Stimulated activated CD4-positive, alpha-beta T cell treated with anti-CD3 and anti-CD28 coated beads, TNF-alpha, amount 100 ng/mL, for 24 hours (primary cell): ENCODE measurements at regions not wholly inside any gene's neighbourhood (a gene's known extent, or its start where the extent isn't known, plus 50 kb on each side); places are given as distances from the start of the nearest gene placed in this dataset.
"Not testable (repeated sequence)": the region's sequence is repeated elsewhere in the genome, so short reads cannot be mapped to it uniquely, and the experiment has no call there.

Experiments used
- DNase-seq, 3 experiments: peaks; one replicate each; pipeline ENCODE4 v3.0.0-alpha.2; 2020; ENCODE audit warnings: low read depth in 3 of 3

DNA sequence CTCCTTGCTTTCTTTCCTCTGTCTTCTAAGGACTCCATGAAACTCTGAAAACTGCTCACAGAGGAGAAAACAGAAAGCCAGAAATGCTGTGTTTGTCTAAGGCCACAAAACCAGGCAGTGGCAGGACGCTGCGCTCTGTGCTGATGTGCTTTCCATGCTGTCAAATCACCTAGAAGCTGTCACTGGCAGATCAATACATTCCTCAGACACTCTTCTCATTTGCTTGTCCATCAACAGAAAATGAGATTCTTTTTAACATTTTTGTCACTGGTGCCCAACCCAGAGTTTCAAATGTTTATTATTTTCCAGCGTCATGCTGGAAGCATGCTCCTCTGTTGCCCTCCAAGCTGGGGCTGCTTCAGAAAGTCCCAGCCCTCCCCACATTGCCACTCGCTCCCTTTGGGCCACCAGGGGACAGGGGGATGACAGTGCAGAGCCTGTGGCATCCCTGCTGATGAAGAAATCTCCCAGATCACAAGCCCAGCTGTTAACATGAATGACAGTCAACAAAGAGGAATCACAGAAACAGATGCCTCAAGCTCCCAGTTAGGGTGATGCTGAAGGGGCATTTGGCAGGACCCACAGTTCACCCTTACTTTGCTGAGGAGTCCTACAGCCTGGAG lies 117.5 kb upstream of the MEIS1 start:
- DNase-seq, result no peak

DNA sequence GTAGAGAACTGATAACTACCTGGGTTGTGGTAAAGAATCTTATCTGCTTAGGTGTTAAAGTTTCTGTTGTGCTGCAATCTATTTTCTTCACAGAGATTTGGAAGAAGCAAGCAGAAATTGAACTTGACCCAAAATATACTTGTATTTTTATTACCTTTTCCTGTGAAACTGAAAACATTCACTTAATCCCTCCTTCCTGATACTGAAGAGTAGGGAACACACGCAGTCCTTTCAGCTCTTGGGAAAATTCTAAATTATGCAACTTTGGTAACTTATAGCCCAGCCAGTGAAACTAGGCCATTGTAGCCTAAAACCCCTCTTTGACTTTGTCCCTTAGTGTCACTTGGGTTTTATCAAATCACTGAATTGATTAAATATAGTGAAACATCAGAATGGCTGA lies 128.4 kb upstream of the MEIS1 start:
- no peak for DNase-seq

DNA sequence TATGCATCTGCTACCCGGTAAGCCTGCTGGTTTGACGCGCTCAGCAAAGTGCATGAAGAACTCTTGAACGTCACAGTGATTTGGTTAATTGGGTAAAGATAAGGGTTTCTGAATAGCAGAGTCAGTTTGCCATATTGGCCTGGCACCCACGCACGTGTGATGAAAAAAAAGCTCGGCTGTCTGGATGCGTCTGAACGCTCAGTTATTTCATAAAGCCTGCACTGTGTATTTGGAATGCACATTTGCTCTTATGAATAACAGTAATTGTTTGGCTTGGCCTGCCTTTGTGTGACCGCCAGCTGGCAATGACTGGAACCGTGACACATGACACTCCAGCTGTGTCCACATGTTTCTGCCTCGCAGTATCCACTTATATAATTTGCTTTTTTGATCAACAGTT lies 129.2 kb upstream of the MEIS1 start:
- DNase-seq, result no peak

DNA sequence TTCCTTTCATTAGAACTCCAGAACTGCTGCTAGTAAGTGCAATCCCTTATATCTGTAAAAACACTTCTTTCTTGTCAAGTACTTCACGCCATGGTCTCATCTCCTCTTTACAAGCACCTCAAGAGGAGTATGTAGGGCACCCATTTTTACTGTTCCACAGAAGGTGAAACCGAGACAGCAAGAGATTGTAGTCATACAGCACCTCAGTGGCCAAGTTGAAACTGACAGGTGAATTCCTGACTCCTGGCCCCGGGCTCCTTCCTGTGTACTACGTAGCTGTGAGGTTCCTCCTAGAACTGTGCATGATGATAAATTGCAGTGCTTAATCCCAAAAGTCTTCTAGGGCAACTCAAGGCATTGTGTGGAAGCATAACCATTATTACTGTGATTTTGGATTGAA lies 131.5 kb upstream of the MEIS1 start:
- no peak for DNase-seq

DNA sequence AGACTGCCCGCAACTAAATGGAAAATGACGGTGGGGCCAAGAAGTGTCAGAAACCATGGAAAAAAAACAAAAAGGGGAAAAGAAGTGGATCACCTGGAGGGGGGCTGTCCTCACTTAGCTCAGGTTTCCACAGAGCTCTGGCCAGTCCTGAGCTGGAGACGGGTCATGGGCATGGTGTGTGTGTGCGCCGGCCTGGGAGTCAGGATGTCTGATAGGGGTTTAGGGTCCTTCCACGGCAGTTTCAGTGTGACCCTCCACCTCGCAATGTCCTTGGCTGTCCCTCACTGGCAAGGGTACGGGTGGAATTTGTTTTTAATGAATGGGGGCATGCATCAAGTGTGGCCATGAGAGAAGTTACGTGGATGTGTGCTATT lies 133.2 kb upstream of the MEIS1 start:
- DNase-seq, result no peak

DNA sequence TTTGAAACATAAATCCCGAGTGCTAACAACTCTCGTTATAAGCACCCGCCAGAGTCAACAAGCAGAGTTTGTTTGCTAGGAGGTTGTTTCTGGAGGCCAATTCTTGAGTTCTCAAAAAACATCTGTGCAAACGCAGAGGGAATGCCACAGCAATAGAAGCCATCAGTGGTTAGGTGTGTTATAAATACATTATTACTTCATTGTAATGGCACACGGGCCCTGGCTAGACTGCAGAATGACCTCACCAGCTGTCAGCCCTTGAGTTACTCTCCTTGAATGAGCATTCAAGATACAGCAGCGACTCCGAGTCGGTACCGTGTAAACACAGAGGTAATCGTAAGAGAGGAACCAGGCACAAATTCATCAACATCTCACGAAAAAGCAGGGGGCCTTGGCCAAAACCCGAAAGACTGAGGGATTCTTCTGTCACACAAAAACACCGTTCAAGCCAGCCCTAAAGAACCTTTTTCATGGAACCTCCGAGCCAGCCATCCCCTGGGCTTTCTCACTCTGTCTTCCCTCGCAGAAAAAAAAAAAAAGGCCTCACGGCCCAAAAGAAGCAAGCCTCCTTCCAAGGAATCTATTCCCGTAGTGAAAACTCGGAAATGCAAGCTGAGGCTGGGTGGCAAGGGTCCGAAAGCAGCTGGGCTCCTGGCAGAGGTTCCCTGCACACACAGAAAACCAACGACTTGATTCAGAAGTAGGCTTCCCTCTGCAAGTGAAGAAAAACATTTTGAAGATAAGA lies 133.7 kb upstream of the MEIS1 start:
- DNase-seq, result no peak

DNA sequence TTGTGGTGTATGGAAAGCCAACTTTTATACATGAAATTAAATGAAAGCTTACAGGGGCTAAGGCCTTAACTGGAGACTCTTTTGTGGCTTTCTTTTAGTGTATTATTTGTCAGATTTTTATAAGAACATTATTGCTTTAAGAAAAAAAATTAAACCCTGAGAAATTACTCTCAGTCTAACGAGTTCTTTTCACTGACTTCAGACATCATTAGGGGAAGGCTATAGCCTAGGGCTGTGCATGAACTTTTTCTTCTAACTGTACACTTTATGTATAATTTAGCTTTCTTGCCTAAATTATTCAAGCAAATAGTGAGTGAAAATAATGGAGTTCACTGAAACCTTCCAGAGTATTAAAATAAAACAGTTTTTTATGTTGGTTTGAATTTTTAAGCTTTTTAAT lies 151.1 kb upstream of the MEIS1 start:
- no peak for DNase-seq

DNA sequence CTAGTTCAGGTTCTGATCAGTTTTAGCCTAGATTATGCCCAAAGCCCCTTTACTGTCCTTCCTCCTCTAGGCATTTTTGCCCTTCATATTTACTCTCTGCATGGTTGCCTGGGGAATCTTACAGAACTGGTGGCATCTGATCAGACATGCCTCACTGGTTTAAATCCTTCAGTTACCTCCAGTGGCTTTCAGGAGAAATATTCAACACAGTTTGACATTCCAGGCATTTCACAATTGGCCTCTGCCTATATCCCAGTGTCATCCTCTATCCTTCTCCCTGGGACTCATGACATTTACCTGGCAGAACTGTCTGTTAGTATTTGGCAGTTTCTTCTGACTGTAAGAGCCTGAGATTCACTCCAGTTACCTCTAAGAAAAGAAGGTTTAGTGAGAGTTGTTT lies 152.9 kb upstream of the MEIS1 start:
- DNase-seq, result no peak

DNA sequence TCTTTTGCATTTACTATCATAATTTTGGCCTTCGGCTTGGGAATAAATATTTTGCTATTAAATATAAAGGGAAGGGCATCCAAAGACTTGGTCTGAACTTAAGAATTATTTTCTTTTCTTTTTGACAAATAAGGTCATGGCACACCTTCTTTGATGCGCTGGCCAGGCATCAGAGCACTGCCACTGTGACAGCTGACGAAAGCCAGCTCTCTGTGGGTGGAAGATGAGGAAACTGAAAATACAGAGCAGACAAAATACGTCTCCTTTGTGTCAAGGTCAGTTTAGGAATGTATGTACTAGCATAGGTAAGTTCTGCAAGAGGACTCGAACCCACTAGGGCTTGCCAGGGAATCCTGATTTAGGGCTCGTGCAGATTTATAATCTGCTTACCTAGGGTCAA lies 155.9 kb upstream of the MEIS1 start:
- no peak for DNase-seq

DNA sequence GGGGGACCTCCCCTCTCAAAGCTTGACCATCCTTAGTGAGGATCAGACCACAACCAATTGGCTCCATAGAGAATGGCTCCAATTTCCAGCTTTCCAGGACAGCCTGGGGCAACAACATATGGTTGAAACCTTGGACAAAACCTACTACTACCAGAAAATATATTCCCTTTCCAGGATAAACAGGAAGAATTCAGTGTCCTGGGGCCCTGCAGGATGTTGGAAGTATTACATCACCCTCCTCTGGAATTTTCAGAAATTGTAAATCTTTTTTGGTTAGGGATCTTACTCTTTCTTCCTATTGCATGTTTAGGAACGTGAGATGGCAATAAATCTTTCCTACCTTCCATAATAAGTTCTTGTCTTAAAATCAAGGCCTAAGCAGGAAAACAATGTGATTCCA lies 158.9 kb upstream of the MEIS1 start:
- no peak for DNase-seq

DNA sequence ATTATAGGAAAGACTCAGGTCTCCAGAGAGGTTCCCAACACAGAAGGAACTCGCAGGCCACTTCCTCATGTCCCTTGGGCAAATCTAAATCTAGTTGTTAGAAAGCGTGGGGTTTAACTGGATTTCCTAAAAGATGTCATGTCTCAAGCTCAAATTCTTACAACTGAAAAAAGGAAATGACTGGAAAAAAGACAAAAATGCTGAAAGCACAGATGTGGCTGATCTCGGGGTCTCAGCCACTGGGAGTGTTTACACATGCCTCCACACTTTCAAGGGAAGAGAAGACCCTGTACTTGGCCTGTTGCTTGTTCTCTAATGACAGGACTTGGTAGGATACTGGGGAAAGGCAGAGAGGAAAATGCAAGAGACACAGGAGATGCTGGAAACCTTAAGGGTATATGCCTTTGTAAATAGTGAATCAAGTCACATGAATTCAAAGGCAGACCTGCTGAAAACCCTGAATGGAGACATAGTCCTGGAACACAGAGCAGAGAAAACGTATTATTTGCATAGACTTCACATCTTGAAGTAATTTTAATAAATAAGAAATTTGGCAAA lies 160.9 kb upstream of the MEIS1 start:
- DNase-seq, result no peak

DNA sequence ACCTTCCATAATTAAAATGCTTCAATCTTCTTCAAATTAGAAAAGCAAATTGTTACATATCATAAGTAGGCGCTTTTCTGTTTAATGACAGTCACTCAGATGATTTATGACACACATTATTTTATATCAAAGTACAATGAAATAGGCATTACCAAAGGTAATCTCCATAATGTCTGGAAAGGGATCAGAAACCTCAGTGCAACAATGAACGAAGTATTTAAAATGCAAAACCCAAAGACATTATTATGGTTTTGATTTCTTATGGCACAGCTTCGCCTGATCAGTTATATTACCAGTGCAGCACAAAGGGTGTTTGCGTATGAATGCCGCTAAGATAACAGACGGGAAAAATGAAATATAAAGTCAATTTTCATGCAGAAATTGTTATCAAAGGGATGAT lies 162.2 kb upstream of the MEIS1 start:
- no peak for DNase-seq

DNA sequence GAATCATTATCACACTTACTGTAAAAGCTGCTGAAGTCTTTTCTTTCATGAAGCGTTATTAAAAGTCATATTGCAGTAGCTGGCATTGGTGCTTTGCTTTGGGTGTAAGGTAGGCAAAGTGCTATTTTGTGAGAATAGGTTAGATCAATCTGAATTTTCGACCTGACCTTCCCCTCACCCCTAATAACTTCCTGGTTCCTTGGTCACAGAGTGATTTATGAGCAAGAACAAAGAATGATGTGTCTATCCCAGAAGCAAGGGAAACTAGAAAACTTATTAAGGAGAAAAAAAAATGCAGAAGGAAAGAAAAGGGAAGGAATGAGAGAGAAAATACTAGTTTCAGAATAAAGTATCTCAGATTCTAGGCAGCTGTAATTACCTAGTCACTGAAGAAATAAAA lies 163.1 kb upstream of the MEIS1 start:
- no peak for DNase-seq

DNA sequence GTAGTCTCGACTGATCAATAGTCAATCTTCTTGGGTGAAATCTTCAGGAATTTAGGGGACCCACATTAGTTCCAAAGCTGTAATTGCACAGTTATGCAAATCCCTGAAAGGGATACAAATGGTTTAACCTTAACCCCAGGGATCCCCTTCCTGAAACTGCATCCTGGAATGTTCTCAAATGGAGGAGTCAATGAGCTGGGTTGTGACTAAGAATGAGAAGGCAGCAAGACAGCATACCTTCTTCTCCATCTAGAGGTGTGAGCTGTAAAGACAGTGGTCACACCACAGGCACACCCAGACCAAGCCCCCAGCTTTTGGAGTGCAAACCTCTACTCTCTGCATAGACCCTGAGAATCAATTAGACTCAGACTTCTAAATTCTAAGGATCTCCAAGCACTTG lies 164.7 kb upstream of the MEIS1 start:
- DNase-seq, result no peak

DNA sequence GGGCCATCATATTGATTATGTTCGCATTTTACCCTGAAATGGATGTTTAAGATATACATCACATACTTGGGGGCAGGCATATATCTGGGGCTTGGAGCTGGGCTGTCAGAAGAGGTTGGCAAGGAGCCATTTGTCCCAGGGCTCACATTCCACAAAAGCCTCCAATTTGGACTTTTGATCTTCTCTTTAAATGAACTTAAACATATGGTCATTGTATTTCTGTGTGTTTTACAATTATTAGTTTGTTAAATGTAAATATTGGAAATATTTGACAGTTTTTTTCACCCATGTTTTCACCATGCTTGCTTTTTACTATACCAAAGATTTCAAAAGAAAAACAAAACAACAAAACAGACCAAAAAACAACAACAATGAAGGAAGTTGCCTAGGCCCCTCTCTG lies 165.8 kb upstream of the MEIS1 start:
- DNase-seq, result no peak

DNA sequence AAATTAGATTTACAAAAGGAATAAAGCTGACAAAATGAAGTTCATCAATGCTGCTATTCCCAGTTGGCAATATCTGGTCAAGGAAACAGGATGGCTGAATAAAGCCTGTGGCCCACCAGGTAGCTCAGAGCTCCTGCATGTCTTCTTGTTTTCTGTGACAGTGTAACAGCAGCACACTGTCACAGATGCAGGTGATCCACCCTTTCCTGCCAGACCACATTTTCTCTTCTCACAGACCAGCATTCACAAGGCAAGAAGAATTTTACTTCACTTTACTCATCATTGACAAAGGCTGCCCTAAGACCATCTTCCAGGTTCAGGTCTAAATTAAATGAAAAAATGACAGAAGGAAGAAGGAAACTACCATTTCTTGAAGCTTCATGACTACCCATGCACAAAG lies 166.2 kb upstream of the MEIS1 start:
- DNase-seq, result no peak

DNA sequence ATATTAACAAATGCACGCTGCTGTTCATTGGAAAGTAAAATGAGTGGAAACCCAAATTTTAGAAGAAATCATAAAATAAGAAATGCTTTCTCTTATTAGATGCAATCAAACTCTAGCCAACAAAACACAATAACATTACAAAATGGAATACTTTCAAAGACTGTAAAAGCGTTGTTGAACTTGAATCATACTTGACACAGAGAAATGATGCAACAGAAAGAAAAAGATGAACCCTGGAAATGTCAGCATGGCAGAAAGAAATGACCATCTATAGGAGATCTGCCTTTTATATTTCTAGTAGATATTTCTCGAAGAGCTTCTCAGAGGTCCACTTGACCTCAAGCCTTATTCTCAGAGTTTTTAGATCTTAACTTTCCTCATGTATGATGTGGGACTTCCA lies 170.6 kb upstream of the MEIS1 start:
- no peak for DNase-seq

DNA sequence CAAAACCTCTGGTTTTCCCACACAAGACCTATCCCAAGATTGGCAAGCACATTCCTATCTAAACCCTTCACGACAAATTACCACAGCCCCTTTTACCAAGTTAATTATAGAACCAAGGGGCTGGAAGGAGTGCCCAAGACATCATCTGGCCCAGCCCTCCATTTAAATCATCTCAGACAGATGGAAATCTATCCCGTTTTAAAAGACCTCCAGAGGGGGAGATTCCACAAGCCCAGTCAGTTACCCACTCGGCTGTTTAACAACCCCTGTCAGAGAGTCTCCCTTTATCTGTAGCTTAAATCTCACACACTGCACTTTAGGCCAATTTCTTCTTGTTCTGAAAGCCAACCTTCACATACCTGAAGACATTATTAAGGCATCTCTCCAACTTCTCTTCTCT lies 179.1 kb upstream of the MEIS1 start:
- no peak for DNase-seq

DNA sequence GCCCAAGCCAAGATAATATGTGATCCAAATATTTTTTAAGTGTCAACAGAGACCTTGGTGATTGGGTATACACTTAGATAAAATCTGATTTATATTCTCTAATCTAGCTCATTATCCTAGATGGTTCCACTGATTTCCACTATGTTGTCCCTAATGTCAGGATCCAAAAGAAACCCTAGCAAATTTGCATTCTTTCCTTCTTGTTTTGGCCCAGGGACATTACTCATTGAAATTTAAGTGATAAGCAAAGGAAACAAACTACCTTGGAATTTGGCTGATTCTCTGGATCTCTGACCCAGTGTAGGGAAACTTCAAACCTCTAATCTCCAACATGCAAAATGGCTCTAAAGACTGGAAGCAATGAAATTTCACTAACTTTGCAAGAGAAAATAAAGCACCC lies 179.8 kb upstream of the MEIS1 start:
- no peak for DNase-seq

DNA sequence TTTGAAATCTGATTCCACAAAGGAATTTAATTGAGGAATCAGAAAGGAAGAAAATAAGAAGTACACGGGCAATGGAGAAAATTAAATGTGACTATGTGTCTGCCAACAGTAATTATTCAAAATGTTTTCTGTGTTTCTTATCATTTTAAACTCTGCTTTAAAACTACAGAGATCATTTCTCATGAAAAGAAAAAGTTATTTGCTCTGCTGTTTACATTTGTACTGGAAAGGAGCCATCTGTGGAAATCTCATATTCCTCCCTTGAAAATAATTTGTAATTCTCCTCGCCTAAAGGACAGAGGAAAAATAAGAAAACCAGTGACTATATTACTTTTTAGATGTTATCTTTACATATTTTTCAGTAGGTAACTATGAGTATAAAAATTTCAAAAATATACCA lies 181.9 kb upstream of the MEIS1 start:
- DNase-seq, result no peak

DNA sequence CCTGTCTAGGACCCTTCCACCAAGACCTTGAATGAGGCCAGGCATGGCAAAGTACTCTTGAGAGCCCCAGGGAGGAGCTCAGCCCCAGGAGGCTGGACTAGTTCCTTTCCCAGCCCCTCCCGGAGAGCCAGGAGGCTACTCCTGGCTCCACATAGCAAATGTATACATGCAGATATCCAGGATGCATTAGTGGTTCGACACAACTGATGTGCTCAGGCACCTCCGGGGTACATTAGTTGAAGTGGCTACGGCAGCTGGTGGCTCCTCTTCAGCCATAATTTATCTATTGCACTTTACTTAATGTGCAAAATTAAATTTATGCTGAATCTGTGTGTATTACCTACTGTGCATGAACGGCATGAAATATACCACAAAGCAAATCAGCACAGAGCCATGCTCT lies 182.8 kb upstream of the MEIS1 start:
- DNase-seq, result no peak

DNA sequence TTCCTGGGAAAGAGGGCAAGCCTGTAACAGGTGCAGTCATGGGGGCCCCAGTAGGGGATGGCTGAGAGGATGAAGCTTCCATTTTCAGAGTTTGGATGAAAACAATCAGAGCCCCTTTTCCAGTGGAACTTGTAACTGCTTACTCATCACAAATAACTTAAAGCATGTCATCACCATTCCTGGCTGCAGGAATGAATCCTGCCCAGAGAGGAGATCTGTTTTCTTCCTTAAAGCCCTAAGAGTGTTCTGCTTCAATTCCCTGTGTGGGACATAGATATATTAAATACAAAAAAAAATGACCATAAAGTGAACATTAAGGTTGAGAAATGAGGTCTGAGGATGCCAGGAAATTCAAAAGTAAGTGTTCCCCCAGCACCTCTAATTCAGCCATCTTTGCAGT lies 183.4 kb upstream of the MEIS1 start:
- no peak for DNase-seq

DNA sequence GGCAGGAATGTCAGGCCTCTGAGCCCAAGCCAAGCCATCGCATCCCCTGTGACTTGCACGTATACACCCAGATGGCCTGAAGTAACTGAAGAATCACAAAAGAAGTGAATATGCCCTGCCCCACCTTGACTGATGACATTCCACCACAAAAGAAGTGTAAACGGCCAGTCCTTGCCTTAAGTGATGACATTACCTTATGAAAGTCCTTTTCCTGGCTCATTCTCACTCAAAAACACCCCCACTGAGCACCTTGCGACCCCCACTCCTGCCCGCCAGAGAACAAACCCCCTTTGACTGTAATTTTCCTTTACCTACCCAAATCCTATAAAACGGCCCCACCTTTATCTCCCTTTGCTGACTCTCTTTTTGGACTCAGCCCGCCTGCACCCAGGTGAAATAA lies 185.8 kb upstream of the MEIS1 start:
- DNase-seq, result not testable (repeated sequence)

DNA sequence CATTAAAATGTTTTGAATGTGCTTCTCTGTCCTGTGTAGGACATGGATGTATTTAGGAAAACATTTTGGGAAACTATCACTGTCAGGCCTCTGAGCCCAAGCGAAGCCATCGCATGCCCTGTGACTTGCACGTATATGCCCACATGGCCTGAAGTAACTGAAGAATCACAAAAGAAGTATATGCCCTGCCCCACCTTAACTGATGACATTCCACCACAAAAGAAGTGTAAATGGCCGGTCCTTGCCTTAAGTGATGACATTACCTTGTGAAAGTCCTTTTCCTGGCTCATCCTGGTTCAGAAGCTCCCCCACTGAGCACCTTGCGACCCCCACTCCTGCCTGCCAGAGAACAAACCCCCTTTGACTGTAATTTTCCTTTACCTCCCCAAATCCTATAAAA lies 191.1 kb upstream of the MEIS1 start:
- DNase-seq, result not testable (repeated sequence)
